K562 (cell line): ENCODE measurements at regions not wholly inside any gene's neighbourhood (a gene's known extent, or its start where the extent isn't known, plus 50 kb on each side); places are given as distances from the start of the nearest gene placed in this dataset.

Experiments
- ATAC-seq: fragments of 200-7000 bp; cut with Tn5 transposase; 3 replicates; pipeline ENCODE4 v1.9.1; 2020; ENCODE audit warnings: moderate library complexity
- BruUV-seq: library from RNA; stranded (reverse); fragments of 400-500 nt; replicated peaks from 2 replicates; lab custom pipeline; 2021; lab: Mats Ljungman, UMichigan
- CTCF ChIA-PET: fragments of 300-600 bp; formaldehyde crosslinking; extraction: SDS; loops from one replicate; lab custom pipeline; 2021; ENCODE audit warnings: low intra/inter-chr PET ratio; lab: Yijun Ruan, JAX
- POLR2A ChIA-PET: fragments of 300-600, 350-650 bp; sonication (Branson Sonifier 250); formaldehyde crosslinking; extraction: SDS; loops from one replicate; lab custom pipeline; 2021; ENCODE audit warnings: antibody characterized with exemption, inconsistent platforms; lab: Yijun Ruan, JAX
- DNase-seq, 4 experiments: peaks; one replicate each; pipeline versions ENCODE4 v3.0.0 to v3.0.0-alpha.2; 2011 to 2018; ENCODE audit warnings: low spot score in 3 of 4, mixed read lengths in 3 of 4; ENCODE audit errors: extremely low read depth in 1 of 4
- FAIRE-seq: peaks from 2 replicates; lab custom pipeline; 2011; peaks lifted over from hg19 to GRCh38; lab: Jason Lieb, UNC
- H2AFZ ChIP-seq: 2 replicates; pipeline ENCODE4 v1.6.0; 2011; ENCODE audit warnings: low read depth, low read length, control low read depth, inconsistent platforms
- H3K27ac ChIP-seq: fragments of 200-600 bp; 3 replicates; pipeline ENCODE4 v1.8.0; 2011; ENCODE audit warnings: low read depth, mild to moderate bottlenecking, control low read depth, inconsistent platforms, low read length, moderate library complexity, mixed read lengths; ENCODE audit errors: extremely low read depth
- H3K27me3 ChIP-seq, 2 experiments: fragments of 300-600 bp in 1 of 2; 2 replicates in 1 of 2; 3 replicates in 1 of 2; pipeline versions ENCODE4 v1.6.0 to v1.8.0; 2011; ENCODE audit warnings: inconsistent platforms in 2 of 2, low read length in 2 of 2, mild to moderate bottlenecking in 1 of 2, mixed read lengths in 1 of 2, moderate library complexity in 1 of 2; ENCODE audit not compliant: control insufficient read depth in 2 of 2, insufficient read depth in 2 of 2
- H3K36me3 ChIP-seq: fragments of 300-600 bp; 3 replicates; pipeline ENCODE4 v1.8.0; 2011; ENCODE audit warnings: mild to moderate bottlenecking, low read length, inconsistent platforms; ENCODE audit not compliant: control insufficient read depth, insufficient read depth
- H3K4me1 ChIP-seq, 2 experiments: fragments of 200-600 bp in 1 of 2; replicated peaks in 1 of 2; 2 replicates in 1 of 2; 3 replicates in 1 of 2; pipeline versions ENCODE4 v1.5.1 to v1.8.0; 2011; ENCODE audit warnings: inconsistent platforms in 2 of 2, low read length in 2 of 2, mild to moderate bottlenecking in 1 of 2, mixed read lengths in 1 of 2, moderate library complexity in 1 of 2; ENCODE audit not compliant: control insufficient read depth in 2 of 2, insufficient read depth in 2 of 2
- H3K4me2 ChIP-seq: 2 replicates; pipeline ENCODE4 v1.6.1; 2011; ENCODE audit warnings: low read length, control low read depth, inconsistent platforms, mixed read lengths; ENCODE audit not compliant: insufficient read depth
- H3K4me3 ChIP-seq: fragments of 200-600 bp; sonication (generic), shearing (Covaris generic); 2 replicates; pipeline ENCODE4 v1.5.1; 2016; ENCODE audit warnings: control low read depth, inconsistent platforms
- H3K79me2 ChIP-seq: fragments of 200-600 bp; 3 replicates; pipeline ENCODE4 v1.8.0; 2011; ENCODE audit warnings: low read length, inconsistent platforms; ENCODE audit not compliant: control insufficient read depth, insufficient read depth
- H3K9ac ChIP-seq, 2 experiments: 2 replicates each; pipeline versions ENCODE4 v1.6.0 to v1.6.1; 2011; ENCODE audit warnings: low read depth in 2 of 2, low read length in 2 of 2, control low read depth in 1 of 2, inconsistent platforms in 1 of 2, mild to moderate bottlenecking in 1 of 2, mixed read lengths in 1 of 2; ENCODE audit not compliant: insufficient read depth in 1 of 2
- H3K9me1 ChIP-seq: one replicate; pipeline ENCODE4 v1.6.0; 2011; ENCODE audit warnings: inconsistent platforms, mild to moderate bottlenecking, low read length, moderate library complexity; ENCODE audit not compliant: control insufficient read depth, insufficient read depth
- H3K9me3 ChIP-seq: replicated peaks from 2 replicates; pipeline ENCODE4 v1.5.1; 2011; ENCODE audit warnings: low read depth, low read length, inconsistent platforms; ENCODE audit not compliant: control insufficient read depth, insufficient read depth
- H4K20me1 ChIP-seq: replicated peaks from 2 replicates; pipeline ENCODE4 v1.6.1; 2011; ENCODE audit warnings: low read length, inconsistent platforms, mixed read lengths; ENCODE audit not compliant: control insufficient read depth, insufficient read depth
- BRF1 ChIP-seq: IDR thresholded peaks from 3 replicates; pipeline ENCODE4 v1.6.1; 2011; ENCODE audit warnings: borderline replicate concordance, mild to moderate bottlenecking; ENCODE audit not compliant: insufficient read length; ENCODE audit errors: extremely low read depth
- CGGBP1 ChIP-seq: fragments of 250-450 bp; sonication (Bioruptor Pico); IDR thresholded peaks from 2 replicates; pipeline ENCODE4 v1.9.0; 2021; ENCODE audit warnings: mild to moderate bottlenecking
- DDX20 ChIP-seq: fragments of 450-650 bp; IDR thresholded peaks from 2 replicates; pipeline ENCODE4 v1.6.1; 2016; ENCODE audit warnings: missing genetic modification characterization, low read depth, mild to moderate bottlenecking, missing compliant biosample characterization, moderate library complexity
- DPF2 ChIP-seq: fragments of 450-650 bp; IDR thresholded peaks from 2 replicates; pipeline ENCODE4 v1.6.1; 2016
- KLF16 ChIP-seq: IDR thresholded peaks from 2 replicates; pipeline ENCODE4 v1.6.1; 2016; ENCODE audit warnings: antibody characterized with exemption
- MCM2 ChIP-seq: fragments of 450-650 bp; IDR thresholded peaks from 2 replicates; pipeline ENCODE4 v1.6.1; 2017; ENCODE audit warnings: low read depth, mild to moderate bottlenecking
- MCM7 ChIP-seq, 2 experiments: fragments of 450-650 bp; IDR thresholded peaks; 2 replicates each; pipeline ENCODE4 v1.6.1; 2016 to 2018
- POLR2B ChIP-seq: fragments of 450-650 bp; IDR thresholded peaks from 2 replicates; pipeline ENCODE4 v1.6.1; 2018; ENCODE audit warnings: low read depth; ENCODE audit not compliant: partially characterized antibody
- POLR3G ChIP-seq: IDR thresholded peaks from 2 replicates; pipeline ENCODE4 v1.6.1; 2011; ENCODE audit not compliant: insufficient read length, insufficient replicate concordance; ENCODE audit errors: extremely low read depth
- RBM22 ChIP-seq: fragments of 200-400 bp; formaldehyde crosslinking; IDR thresholded peaks from 2 replicates; pipeline ENCODE4 v1.6.1; 2018; ENCODE audit warnings: low read length, low read depth; ENCODE audit not compliant: poor library complexity, severe bottlenecking
- RBM34 ChIP-seq: fragments of 200-400 bp; formaldehyde crosslinking; IDR thresholded peaks from 2 replicates; pipeline ENCODE4 v1.6.1; 2018; ENCODE audit warnings: low read length, borderline replicate concordance; ENCODE audit not compliant: insufficient read depth
- TCF7 ChIP-seq: sonication (generic); IDR thresholded peaks from 2 replicates; pipeline ENCODE4 v1.6.1; 2016; ENCODE audit warnings: antibody characterized with exemption, borderline replicate concordance
- TFE3 ChIP-seq: fragments of 450-650 bp; formaldehyde crosslinking; IDR thresholded peaks from 2 replicates; pipeline ENCODE4 v1.4.0; 2020; ENCODE audit warnings: mild to moderate bottlenecking, mixed read lengths
- ZNF239 ChIP-seq: fragments of 250-450 bp; sonication (Bioruptor Pico); IDR thresholded peaks from 2 replicates; pipeline ENCODE4 v1.4.0; 2020; ENCODE audit warnings: mild to moderate bottlenecking
- ZNF699 ChIP-seq: fragments of 250-450 bp; sonication (Bioruptor Pico); IDR thresholded peaks from 2 replicates; pipeline ENCODE4 v1.8.0; 2021; ENCODE audit warnings: mild to moderate bottlenecking, moderate library complexity; ENCODE audit not compliant: insufficient replicate concordance
- WGBS: fragments of 100-300 bp; shearing (Covaris generic); methylation state at CpG from one replicate; pipeline ENCODE4 v1.1.6; 2016; ENCODE audit warnings: low coverage, mixed read lengths; ENCODE audit not compliant: insufficient coverage; ENCODE audit errors: missing lambda C conversion rate; 5-methylcytosine and 5-hydroxymethylcytosine counted together
- in situ Hi-C: fragments of 300-500 bp; cut with MboI; formaldehyde crosslinking; loops from 4 replicates; pipeline ENCODE4 v1.15.0; 2018; ENCODE audit warnings: inconsistent platforms, mixed read lengths
- intact Hi-C: fragments of 100-400 bp; cut with micrococcal nuclease; formaldehyde crosslinking; loops from 2 replicates; pipeline ENCODE4 v1.14.2; 2022

- ATAC-seq (no peak), FAIRE-seq (no peak), DNase-seq (no peak)
- no peaks in the 10 kb centered on the region for H3K79me2 ChIP-seq
- H3K4me3 ChIP-seq = no peak overlapping the region
- no peaks in the 10 kb centered on the region for H3K27me3 ChIP-seq
- POLR2A ChIA-PET = no interaction called here
- intact Hi-C loops (no loop called here), in situ Hi-C loops (no loop called here)
- BruUV-seq = no TSS peak
- WGBS = 3% methylated on average over 3 of the region's 3 CpGs
- no peak overlapping the region for H3K9ac ChIP-seq
- H3K27ac ChIP-seq = no peak overlapping the region
- CTCF ChIA-PET = no interaction called here
- H3K36me3 ChIP-seq = no peaks in the 10 kb centered on the region
- no peaks in the 10 kb centered on the region for H4K20me1 ChIP-seq
- H3K4me1 ChIP-seq = no peaks in the 10 kb centered on the region
- no peaks in the 10 kb centered on the region for H3K9me3 ChIP-seq
- no peak overlapping the region for H2AFZ ChIP-seq
- no peak overlapping the region for H3K4me2 ChIP-seq
- H3K9me1 ChIP-seq = no peaks in the 10 kb centered on the region
- TF ChIP-seq TCF7 (no peak), DDX20 (tag) (no peak), POLR2B (no peak), ZNF699 (no peak), TFE3 (CRISPR knock-in tag) (no peak), BRF1 (no peak), CGGBP1 (no peak), MCM2 (no peak), DPF2 (no peak), MCM7 (IDR thresholded peaks at IDR 0.05) (no peak), RBM22 (no peak), POLR3G (no peak), KLF16 (no peak), RBM34 (no peak), ZNF239 (CRISPR knock-in tag) (no peak)
Measured at GRCh38 chr9:109937861-109938453, 158.0 kb downstream of the PALM2AKAP2 start.
